ENCODE measurements at regions not wholly inside any gene's neighbourhood (a gene's known extent, or its start where the extent isn't known, plus 50 kb on each side); places are given as distances from the start of the nearest gene placed in this dataset.
"Not testable (repeated sequence)": the region's sequence is repeated elsewhere in the genome, so short reads cannot be mapped to it uniquely, and the experiment has no call there.

GRCh38 chr19:28543244-28543776, 669.6 kb downstream of the UQCRFS1 start:
- Histone ChIP-seq H3K36me3 (no peaks in the 10 kb centered on the region), H3K27me3 (no peaks in the 10 kb centered on the region), H3K4me3 (no peak overlapping the region), H3K9me3 (no peaks in the 10 kb centered on the region), H3K4me1 (no peaks in the 10 kb centered on the region), H3K27ac (no peak overlapping the region)
- no peak for DNase-seq (ENCODE audit: extremely low spot score in 2 of 2)
- TF ChIP-seq CTCF (IDR thresholded peaks at IDR 0.05) (no peak), POLR2A (IDR thresholded peaks at IDR 0.05) (no peak), POLR2AphosphoS5 (IDR thresholded peaks at IDR 0.05; ENCODE audit: insufficient read depth in 1 of 2, low read depth in 1 of 2) (no peak)
- intact Hi-C loops (cut with DNase I), result no loop called here

GRCh38 chr19:28542394-28543243, 670.3 kb downstream of the UQCRFS1 start:
- Histone ChIP-seq H3K4me1 (no peaks in the 10 kb centered on the region), H3K4me3 (no peak overlapping the region), H3K9me3 (no peaks in the 10 kb centered on the region), H3K27me3 (no peaks in the 10 kb centered on the region), H3K36me3 (no peaks in the 10 kb centered on the region), H3K27ac (no peak overlapping the region)
- intact Hi-C loops (cut with DNase I), result no loop called here
- DNase-seq (ENCODE audit: extremely low spot score in 2 of 2), result no peak
- no peak for TF ChIP-seq CTCF (IDR thresholded peaks at IDR 0.05)
- TF ChIP-seq POLR2A (IDR thresholded peaks at IDR 0.05), result no peak
- no peak for TF ChIP-seq POLR2AphosphoS5 (IDR thresholded peaks at IDR 0.05; ENCODE audit: insufficient read depth in 1 of 2, low read depth in 1 of 2)

GRCh38 chr19:28541602-28542393, 671.2 kb downstream of the UQCRFS1 start:
- TF ChIP-seq POLR2AphosphoS5 (IDR thresholded peaks at IDR 0.05; ENCODE audit: insufficient read depth in 1 of 2, low read depth in 1 of 2) (no peak), POLR2A (IDR thresholded peaks at IDR 0.05) (no peak), CTCF (IDR thresholded peaks at IDR 0.05) (no peak)
- Histone ChIP-seq H3K4me1 (no peaks in the 10 kb centered on the region), H3K36me3 (no peaks in the 10 kb centered on the region), H3K4me3 (no peak overlapping the region), H3K9me3 (no peaks in the 10 kb centered on the region), H3K27ac (no peak overlapping the region), H3K27me3 (no peaks in the 10 kb centered on the region)
- intact Hi-C loops (cut with DNase I), result no loop called here
- DNase-seq (ENCODE audit: extremely low spot score in 2 of 2), result no peak

- Histone ChIP-seq H3K27me3 (no peaks in the 10 kb centered on the region), H3K9me3 (no peaks in the 10 kb centered on the region), H3K36me3 (no peaks in the 10 kb centered on the region), H3K4me3 (no peak overlapping the region), H3K27ac (no peak overlapping the region), H3K4me1 (no peaks in the 10 kb centered on the region)
- DNase-seq (ENCODE audit: extremely low spot score in 2 of 2), result no peak
- intact Hi-C loops (cut with DNase I), result no loop called here
- no peak for TF ChIP-seq POLR2AphosphoS5 (IDR thresholded peaks at IDR 0.05; ENCODE audit: insufficient read depth in 1 of 2, low read depth in 1 of 2)
- no peak for TF ChIP-seq POLR2A (IDR thresholded peaks at IDR 0.05)
- no peak for TF ChIP-seq CTCF (IDR thresholded peaks at IDR 0.05)
These were observed 671.9 kb downstream of the UQCRFS1 start for GRCh38 chr19:28541029-28541428.

GRCh38 chr19:28540385-28540784, 672.6 kb downstream of the UQCRFS1 start:
- H3K9me3 ChIP-seq; H3K4me1 ChIP-seq; H3K27ac ChIP-seq; H3K27me3 ChIP-seq; H3K4me3 ChIP-seq; intact Hi-C loops (cut with DNase I); DNase-seq (ENCODE audit: extremely low spot score in 2 of 2); H3K36me3 ChIP-seq: not testable (repeated sequence)

Measured in vagina (tissue), 2 donors.